H1 (cell line): ENCODE measurements at regions not wholly inside any gene's neighbourhood (a gene's known extent, or its start where the extent isn't known, plus 50 kb on each side); places are given as distances from the start of the nearest gene placed in this dataset.

Experiments used
- CEBPB ChIP-seq: IDR thresholded peaks from 2 replicates; pipeline ENCODE4 v1.6.1; 2012; ENCODE audit warnings: low read depth, low read length
- CHD2 ChIP-seq: IDR thresholded peaks from 2 replicates; pipeline ENCODE4 v1.6.1; 2012; ENCODE audit warnings: low read length, improper control_type of control experiment
- CREB1 ChIP-seq: IDR thresholded peaks from 2 replicates; pipeline ENCODE4 v1.6.1; 2012; ENCODE audit warnings: inconsistent platforms
- CTBP2 ChIP-seq: IDR thresholded peaks from 2 replicates; pipeline ENCODE4 v1.7.0; 2011; ENCODE audit warnings: borderline replicate concordance, mild to moderate bottlenecking, moderate library complexity, mixed read lengths, low read length; ENCODE audit not compliant: insufficient read depth, insufficient read length
- FOSL1 ChIP-seq: IDR thresholded peaks from 2 replicates; pipeline ENCODE4 v1.6.1; 2011; ENCODE audit warnings: mild to moderate bottlenecking, low read depth, low read length, moderate library complexity; ENCODE audit not compliant: insufficient read depth
- JUND ChIP-seq: IDR thresholded peaks from 2 replicates; pipeline ENCODE4 v1.6.1; 2011; ENCODE audit warnings: mild to moderate bottlenecking, improper control_type of control experiment, low read length
- KDM1A ChIP-seq: fragments of 200-600, 300-600 bp; sonication (generic); IDR thresholded peaks from 2 replicates; pipeline ENCODE4 v1.7.1; 2016; ENCODE audit warnings: mild to moderate bottlenecking, low read length, borderline replicate concordance
- NANOG ChIP-seq: IDR thresholded peaks from 2 replicates; pipeline ENCODE4 v1.6.1; 2011; ENCODE audit warnings: low read length, low read depth, mild to moderate bottlenecking, inconsistent platforms; ENCODE audit not compliant: insufficient read depth, poor library complexity, severe bottlenecking
- SIX5 ChIP-seq: IDR thresholded peaks from 2 replicates; pipeline ENCODE4 v1.6.1; 2011; ENCODE audit warnings: mild to moderate bottlenecking, low read depth, low read length
- TAF1 ChIP-seq: IDR thresholded peaks from 2 replicates; pipeline ENCODE4 v1.6.1; 2011; ENCODE audit warnings: mild to moderate bottlenecking, low read depth, low read length
- ZNF274 ChIP-seq: IDR thresholded peaks from 2 replicates; pipeline ENCODE4 v1.7.0; 2012; ENCODE audit warnings: low read length, borderline replicate concordance; ENCODE audit errors: extremely low read depth
- TF ChIP-seq, protein P1 (sequence below): fragments of 300-600 bp; sonication (generic); IDR thresholded peaks from 2 replicates; pipeline ENCODE4 v1.7.1; 2012; ENCODE audit warnings: low read length, moderate library complexity, mild to moderate bottlenecking, inconsistent platforms; ENCODE audit not compliant: insufficient replicate concordance
- TF ChIP-seq, protein P2 (sequence below): IDR thresholded peaks from 2 replicates; pipeline ENCODE4 v1.6.1; 2012; ENCODE audit warnings: inconsistent platforms

DNA sequence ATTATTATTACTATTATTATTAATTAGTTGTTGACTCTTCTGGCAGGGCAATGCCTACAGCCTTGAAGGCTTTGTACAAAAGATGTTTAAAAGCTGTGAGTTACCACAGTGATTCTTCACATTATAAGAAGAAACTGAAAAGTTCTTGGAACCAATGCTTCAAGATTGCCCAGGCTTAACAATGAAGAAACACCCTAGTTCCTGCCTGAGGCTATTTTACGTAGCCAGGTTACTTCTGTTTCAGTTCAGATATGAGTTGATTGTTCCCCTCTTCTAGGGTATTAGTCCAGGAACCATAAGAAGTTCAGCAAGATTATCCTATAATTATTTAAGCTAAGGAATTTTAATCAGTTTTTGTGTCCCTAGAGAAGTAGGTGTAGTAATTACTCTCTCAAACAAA is 154.6 kb upstream of the CDH12 start (continued):
- TF ChIP-seq, protein P1, sequence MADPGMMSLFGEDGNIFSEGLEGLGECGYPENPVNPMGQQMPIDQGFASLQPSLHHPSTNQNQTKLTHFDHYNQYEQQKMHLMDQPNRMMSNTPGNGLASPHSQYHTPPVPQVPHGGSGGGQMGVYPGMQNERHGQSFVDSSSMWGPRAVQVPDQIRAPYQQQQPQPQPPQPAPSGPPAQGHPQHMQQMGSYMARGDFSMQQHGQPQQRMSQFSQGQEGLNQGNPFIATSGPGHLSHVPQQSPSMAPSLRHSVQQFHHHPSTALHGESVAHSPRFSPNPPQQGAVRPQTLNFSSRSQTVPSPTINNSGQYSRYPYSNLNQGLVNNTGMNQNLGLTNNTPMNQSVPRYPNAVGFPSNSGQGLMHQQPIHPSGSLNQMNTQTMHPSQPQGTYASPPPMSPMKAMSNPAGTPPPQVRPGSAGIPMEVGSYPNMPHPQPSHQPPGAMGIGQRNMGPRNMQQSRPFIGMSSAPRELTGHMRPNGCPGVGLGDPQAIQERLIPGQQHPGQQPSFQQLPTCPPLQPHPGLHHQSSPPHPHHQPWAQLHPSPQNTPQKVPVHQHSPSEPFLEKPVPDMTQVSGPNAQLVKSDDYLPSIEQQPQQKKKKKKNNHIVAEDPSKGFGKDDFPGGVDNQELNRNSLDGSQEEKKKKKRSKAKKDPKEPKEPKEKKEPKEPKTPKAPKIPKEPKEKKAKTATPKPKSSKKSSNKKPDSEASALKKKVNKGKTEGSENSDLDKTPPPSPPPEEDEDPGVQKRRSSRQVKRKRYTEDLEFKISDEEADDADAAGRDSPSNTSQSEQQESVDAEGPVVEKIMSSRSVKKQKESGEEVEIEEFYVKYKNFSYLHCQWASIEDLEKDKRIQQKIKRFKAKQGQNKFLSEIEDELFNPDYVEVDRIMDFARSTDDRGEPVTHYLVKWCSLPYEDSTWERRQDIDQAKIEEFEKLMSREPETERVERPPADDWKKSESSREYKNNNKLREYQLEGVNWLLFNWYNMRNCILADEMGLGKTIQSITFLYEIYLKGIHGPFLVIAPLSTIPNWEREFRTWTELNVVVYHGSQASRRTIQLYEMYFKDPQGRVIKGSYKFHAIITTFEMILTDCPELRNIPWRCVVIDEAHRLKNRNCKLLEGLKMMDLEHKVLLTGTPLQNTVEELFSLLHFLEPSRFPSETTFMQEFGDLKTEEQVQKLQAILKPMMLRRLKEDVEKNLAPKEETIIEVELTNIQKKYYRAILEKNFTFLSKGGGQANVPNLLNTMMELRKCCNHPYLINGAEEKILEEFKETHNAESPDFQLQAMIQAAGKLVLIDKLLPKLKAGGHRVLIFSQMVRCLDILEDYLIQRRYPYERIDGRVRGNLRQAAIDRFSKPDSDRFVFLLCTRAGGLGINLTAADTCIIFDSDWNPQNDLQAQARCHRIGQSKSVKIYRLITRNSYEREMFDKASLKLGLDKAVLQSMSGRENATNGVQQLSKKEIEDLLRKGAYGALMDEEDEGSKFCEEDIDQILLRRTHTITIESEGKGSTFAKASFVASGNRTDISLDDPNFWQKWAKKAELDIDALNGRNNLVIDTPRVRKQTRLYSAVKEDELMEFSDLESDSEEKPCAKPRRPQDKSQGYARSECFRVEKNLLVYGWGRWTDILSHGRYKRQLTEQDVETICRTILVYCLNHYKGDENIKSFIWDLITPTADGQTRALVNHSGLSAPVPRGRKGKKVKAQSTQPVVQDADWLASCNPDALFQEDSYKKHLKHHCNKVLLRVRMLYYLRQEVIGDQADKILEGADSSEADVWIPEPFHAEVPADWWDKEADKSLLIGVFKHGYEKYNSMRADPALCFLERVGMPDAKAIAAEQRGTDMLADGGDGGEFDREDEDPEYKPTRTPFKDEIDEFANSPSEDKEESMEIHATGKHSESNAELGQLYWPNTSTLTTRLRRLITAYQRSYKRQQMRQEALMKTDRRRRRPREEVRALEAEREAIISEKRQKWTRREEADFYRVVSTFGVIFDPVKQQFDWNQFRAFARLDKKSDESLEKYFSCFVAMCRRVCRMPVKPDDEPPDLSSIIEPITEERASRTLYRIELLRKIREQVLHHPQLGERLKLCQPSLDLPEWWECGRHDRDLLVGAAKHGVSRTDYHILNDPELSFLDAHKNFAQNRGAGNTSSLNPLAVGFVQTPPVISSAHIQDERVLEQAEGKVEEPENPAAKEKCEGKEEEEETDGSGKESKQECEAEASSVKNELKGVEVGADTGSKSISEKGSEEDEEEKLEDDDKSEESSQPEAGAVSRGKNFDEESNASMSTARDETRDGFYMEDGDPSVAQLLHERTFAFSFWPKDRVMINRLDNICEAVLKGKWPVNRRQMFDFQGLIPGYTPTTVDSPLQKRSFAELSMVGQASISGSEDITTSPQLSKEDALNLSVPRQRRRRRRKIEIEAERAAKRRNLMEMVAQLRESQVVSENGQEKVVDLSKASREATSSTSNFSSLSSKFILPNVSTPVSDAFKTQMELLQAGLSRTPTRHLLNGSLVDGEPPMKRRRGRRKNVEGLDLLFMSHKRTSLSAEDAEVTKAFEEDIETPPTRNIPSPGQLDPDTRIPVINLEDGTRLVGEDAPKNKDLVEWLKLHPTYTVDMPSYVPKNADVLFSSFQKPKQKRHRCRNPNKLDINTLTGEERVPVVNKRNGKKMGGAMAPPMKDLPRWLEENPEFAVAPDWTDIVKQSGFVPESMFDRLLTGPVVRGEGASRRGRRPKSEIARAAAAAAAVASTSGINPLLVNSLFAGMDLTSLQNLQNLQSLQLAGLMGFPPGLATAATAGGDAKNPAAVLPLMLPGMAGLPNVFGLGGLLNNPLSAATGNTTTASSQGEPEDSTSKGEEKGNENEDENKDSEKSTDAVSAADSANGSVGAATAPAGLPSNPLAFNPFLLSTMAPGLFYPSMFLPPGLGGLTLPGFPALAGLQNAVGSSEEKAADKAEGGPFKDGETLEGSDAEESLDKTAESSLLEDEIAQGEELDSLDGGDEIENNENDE = no peak
- TF ChIP-seq TAF1 (no peak), ZNF274 (no peak), JUND (no peak), CEBPB (no peak), NANOG (no peak), CHD2 (no peak), KDM1A (no peak), CTBP2 (no peak), FOSL1 (no peak), CREB1 (no peak), SIX5 (no peak)
- TF ChIP-seq, protein P2, sequence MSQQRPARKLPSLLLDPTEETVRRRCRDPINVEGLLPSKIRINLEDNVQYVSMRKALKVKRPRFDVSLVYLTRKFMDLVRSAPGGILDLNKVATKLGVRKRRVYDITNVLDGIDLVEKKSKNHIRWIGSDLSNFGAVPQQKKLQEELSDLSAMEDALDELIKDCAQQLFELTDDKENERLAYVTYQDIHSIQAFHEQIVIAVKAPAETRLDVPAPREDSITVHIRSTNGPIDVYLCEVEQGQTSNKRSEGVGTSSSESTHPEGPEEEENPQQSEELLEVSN = no peak
